Lower leg skin (tissue), 3 donors: ENCODE measurements at regions not wholly inside any gene's neighbourhood (a gene's known extent, or its start where the extent isn't known, plus 50 kb on each side); places are given as distances from the start of the nearest gene placed in this dataset.

ENCODE experiments used
- POLR2A ChIP-seq, 2 donors: fragments of 450-650 bp; IDR thresholded peaks; one replicate each; pipeline ENCODE4 v1.6.1; 2016 to 2017; ENCODE audit warnings: antibody characterized with exemption in 2 of 2, mild to moderate bottlenecking in 1 of 2, moderate library complexity in 1 of 2
- TF ChIP-seq, protein P1 (sequence below), 3 donors: fragments of 450-650 bp; IDR thresholded peaks; one replicate each; pipeline ENCODE4 v1.5.1; 2016; ENCODE audit warnings: antibody characterized with exemption in 3 of 3, mild to moderate bottlenecking in 3 of 3, moderate library complexity in 2 of 3

DNA sequence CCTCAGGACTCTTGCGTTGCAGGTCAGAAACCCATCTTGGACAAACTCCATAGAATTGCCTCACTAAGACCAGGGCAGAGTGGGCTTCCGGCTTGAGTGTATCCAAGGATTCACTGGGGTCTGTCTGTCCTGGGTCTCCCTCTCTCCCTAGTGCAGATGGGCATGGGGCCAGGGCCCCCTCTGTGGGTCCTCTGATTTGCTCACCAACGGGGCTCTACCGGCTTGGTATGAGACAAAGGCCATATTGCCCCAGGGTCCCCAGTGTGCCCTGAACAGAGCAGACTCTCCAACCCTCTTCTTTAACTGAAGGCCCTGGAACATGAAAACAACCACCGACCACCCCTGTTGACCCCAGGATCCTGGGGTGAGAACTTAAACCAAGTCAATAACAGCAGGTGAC lies 68.2 kb upstream of the CHST15 start:
- TF ChIP-seq, protein P1, sequence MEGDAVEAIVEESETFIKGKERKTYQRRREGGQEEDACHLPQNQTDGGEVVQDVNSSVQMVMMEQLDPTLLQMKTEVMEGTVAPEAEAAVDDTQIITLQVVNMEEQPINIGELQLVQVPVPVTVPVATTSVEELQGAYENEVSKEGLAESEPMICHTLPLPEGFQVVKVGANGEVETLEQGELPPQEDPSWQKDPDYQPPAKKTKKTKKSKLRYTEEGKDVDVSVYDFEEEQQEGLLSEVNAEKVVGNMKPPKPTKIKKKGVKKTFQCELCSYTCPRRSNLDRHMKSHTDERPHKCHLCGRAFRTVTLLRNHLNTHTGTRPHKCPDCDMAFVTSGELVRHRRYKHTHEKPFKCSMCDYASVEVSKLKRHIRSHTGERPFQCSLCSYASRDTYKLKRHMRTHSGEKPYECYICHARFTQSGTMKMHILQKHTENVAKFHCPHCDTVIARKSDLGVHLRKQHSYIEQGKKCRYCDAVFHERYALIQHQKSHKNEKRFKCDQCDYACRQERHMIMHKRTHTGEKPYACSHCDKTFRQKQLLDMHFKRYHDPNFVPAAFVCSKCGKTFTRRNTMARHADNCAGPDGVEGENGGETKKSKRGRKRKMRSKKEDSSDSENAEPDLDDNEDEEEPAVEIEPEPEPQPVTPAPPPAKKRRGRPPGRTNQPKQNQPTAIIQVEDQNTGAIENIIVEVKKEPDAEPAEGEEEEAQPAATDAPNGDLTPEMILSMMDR (IDR thresholded peaks at IDR 0.05): no peak
- no peak for TF ChIP-seq POLR2A (IDR thresholded peaks at IDR 0.05)
